Stimulated activated CD4-positive, alpha-beta T cell treated with anti-CD3 and anti-CD28 coated beads, Interleukin-4, amount 100 ng/mL, for 48 hours (primary cell): ENCODE measurements at regions not wholly inside any gene's neighbourhood (a gene's known extent, or its start where the extent isn't known, plus 50 kb on each side); places are given as distances from the start of the nearest gene placed in this dataset.
"Not testable (repeated sequence)": the region's sequence is repeated elsewhere in the genome, so short reads cannot be mapped to it uniquely, and the experiment has no call there.

Experiments
- DNase-seq, 2 donors: peaks; one replicate each; pipeline ENCODE4 v3.0.0-alpha.2; 2020; ENCODE audit warnings: low read depth in 2 of 2

DNA sequence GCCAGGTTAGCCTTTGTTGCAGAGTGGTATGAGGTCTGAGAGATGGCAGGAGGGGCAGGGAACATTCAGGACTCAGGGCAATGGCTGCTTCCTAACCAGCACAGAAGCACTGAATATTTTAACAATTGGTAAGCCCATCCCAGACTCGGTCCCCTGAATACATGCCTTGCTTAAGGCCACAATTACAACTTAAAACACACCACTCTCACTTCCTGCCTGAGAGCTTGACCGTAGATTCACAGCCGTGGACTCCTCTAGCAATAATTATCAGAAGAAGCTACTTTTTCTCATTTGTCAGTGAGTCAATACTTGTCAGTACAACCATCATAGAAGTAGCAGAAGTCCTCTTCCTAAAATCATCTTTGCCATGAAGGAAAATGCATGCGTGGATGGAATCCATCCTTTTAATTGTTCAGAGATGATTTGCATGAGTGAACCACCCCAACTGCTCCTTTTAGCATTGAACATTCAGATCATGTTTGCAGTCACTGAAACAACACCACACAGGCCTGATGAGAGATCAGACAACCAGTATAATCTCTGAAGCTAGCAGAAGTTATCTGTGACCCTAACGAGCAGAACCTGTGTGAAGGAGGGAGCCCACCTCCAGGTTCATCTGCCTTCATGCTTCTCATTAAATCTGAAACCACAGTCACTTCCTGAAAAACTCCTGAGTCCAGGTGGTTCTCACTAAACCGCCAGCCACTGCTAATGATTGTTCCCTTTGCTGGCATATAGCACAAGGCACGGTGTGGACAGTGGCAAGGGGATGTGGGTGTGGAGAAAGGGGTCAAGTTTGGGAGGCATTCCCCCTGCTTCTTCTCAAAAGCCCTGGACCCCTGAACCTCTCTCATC lies 333.9 kb upstream of the CNR1 start:
- DNase-seq, result no peak

- DNase-seq, result no peak
Measured at GRCh38 chr6:88499436-88499835, 333.3 kb upstream of the CNR1 start.

DNA sequence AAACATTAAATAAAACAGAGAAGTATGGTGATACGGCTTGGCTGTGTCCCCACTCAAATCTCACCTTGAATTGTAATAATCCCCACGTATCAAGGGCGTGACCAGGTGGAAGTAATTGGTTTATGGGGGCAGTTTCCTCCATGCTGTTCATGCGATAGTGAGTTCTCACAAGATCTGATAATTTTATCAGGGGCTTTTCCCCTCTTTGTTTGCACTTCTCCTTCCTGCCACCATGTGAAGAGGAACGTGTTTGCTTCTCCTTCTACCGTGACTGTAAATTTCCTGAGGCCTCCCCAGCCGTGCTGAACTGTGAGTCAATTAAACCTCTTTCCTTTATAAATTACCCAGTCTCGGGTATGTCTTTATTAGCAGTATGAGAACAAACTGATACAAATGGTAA lies 331.3 kb upstream of the CNR1 start:
- not testable (repeated sequence) for DNase-seq

- no peak for DNase-seq
Measured at GRCh38 chr6:88494401-88495140, 328.4 kb upstream of the CNR1 start.

DNA sequence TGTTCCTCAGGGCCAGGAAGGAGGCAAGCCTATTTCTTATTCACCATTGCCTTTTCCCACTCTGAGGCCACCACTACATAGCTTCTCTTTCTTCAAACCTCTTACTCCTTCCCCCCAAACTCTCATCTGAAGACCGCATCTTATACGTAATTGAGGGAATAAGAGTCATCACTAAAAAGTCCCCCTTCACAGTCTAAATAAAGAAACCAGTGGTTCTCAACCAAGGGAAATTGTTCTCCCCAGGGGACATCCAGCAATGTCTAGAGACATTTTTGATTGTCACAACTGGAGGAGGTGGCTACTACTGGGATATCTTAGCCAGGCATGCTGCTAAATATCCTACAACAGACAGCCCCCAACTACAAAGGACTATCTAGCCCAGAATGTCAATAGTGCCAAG lies 327.6 kb upstream of the CNR1 start:
- no peak for DNase-seq

DNA sequence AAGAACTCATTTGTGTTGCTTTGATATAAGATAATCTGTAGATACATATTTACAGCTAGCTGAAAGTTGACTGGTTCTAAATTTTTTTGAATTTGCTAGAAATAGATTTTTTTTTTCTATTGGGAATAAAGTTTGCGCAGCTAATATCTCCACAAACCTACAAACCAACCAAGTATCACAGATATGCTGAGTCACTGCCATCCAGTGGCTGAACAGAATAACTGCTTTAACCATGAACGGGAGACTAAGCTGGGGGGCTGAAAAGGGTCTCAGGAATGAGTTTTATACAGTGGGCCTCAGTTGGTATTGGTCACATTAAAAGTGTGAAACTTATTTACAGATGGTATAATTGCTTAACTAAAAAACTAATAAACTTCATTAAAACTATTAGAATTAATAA lies 326.7 kb upstream of the CNR1 start:
- DNase-seq, result no peak

- no peak for DNase-seq
Measured at GRCh38 chr6:88492241-88492640, 326.1 kb upstream of the CNR1 start.

DNA sequence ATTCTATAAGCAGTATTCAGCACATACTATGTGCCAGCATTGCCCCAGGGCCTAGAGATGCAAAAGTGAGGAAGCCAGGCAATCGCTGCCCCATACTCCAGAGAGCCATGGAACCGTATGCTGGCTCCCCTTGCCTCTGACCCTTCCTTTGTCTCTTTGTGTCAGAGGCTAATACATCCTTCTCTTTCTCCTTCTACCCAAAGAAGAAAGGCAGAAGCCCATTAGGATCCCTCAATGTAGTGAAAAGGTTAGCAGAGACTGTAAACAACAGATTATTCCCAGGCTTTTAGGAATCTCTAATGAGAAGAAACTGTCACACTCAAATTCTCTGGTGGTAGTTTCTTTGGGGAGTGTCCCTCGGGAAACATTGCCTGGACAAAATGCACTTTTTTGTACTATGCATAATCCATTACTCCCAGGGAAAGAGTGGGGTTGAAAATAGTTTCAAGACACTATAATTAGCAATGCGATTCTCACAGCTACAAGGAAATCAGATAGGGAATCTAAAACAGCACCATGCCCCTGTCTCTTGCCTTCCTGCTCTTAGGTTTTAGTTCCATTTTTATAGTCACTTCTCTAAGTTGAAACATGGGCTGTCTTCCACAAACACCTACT lies 325.2 kb upstream of the CNR1 start:
- no peak for DNase-seq

DNA sequence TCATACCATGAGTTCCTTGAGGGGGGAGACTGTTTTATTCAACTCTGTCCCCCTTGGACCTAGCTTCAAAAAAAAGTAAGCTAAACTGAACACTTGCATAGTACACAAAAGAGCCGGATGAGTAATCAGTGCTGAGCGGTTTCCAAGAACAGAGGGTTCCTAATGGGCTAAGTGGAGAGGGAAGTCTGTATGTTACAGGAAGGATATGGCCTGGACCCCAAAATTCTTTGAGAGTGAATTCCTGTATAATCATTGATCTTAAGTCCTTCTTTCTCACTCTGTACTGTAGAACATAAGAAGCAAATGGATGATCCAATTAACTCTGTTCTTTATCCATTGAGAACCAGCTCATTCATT lies 324.7 kb upstream of the CNR1 start:
- no peak for DNase-seq

DNA sequence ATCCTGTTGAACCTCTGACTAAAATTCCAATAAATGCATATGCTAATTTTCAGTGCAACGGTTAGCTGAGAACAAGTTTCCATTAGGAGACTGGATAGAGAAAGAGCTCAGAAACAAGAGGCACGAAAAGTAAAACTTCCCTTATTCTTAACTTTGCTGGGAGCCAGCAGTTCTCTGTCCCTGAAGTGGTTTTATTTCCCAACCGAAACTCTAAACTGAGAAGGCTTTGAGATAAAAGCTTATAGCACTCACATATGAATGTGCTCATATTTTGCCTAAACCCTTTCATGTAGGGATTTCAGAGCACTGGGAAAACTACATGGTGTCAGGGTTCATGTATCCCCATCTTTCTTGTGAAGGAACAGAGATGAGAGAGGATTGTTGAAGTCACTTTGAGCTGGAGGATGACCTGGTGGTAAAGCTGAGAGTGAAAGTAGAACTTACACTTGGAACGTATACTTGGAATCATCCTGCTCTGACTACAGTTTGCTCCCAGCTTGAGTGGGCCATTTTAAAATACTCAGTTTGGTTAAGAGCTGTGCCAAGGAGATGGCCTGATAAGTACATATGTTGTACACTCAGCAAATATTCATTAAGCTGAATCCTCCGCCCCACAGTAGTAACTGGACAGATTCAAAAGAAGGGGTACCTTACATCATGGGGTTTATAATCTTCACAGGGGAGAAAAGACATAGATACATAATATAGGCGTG lies 324.2 kb upstream of the CNR1 start:
- no peak for DNase-seq

GRCh38 chr6:88483424-88483823 lies 317.3 kb upstream of the CNR1 start:
- DNase-seq, result no peak

GRCh38 chr6:88482465-88482864 lies 316.3 kb upstream of the CNR1 start:
- DNase-seq, result no peak

DNA sequence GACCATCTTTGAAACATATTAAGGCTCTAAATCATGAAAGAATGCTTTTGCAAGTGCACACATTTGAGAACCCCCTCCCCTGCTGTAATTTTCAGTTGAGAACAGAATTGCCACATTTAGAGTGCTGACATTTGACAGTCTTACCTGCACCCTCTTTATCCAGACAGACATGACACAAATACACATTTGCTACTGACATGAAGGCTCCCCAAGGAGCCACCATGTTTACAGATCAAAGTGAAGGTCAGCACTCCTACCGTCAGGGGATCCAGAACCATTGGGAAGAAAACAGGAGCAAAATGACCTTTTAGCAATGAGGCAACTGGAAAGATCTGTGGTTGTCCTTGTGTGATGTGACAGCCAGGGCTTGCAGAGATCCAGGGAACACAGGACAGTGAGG lies 315.4 kb upstream of the CNR1 start:
- DNase-seq, result no peak

GRCh38 chr6:88480816-88481215 lies 314.7 kb upstream of the CNR1 start:
- DNase-seq, result no peak

- DNase-seq, result no peak
Measured at GRCh38 chr6:88477413-88477812, 311.3 kb upstream of the CNR1 start.

DNA sequence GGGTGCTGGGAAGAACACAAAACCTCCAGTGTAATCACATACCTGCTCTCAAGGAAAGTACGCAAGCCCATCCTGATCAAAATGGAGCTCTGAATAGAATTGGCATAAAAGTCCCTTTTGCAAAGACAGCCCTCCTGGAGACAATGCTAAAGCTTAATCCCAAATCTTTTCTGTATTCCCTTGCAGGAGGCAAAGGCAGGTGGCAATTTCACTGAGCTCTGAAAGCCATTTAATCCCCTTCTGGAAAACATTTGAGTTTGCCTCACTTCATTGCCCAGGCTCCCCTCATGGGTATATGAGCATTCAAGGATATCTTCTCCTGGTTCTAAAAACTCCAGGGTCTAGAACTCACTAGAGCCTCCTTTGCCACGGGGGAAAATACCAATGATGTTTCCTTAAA lies 310.2 kb upstream of the CNR1 start:
- DNase-seq, result no peak

GRCh38 chr6:88474720-88475119 lies 308.6 kb upstream of the CNR1 start:
- DNase-seq, result no peak

- no peak for DNase-seq
Measured at GRCh38 chr6:88473589-88473988, 307.4 kb upstream of the CNR1 start.

GRCh38 chr6:88472851-88473525 lies 306.8 kb upstream of the CNR1 start:
- no peak for DNase-seq

GRCh38 chr6:88459643-88460042 lies 293.5 kb upstream of the CNR1 start:
- DNase-seq, result no peak

- DNase-seq, result no peak
Measured at GRCh38 chr6:88459189-88459588, 293.0 kb upstream of the CNR1 start.

DNA sequence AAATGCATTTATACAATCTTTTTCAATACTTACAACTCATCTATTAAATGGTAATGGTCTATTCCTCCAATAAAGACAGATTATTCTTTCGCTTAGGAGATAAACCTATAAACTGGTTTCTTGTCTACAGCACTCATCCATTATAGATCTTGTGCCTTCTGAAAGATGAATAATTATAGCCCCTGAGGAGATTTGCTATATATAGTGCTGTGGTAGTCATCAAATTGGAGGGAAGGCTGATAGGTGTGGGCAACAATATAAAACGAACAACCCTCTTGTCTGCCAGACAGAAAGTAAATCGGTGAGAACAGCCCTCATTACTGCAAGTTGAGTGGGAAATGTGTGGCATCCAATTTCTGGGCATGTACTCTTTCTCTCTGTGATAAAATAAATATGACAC lies 292.5 kb upstream of the CNR1 start:
- no peak for DNase-seq
